HepG2 (cell line): ENCODE measurements at regions not wholly inside any gene's neighbourhood (a gene's known extent, or its start where the extent isn't known, plus 50 kb on each side); places are given as distances from the start of the nearest gene placed in this dataset.

Experiments used
- ATF5 ChIP-seq: sonication (generic); formaldehyde crosslinking; IDR thresholded peaks from 2 replicates; pipeline ENCODE4 v1.4.0; 2020; ENCODE audit warnings: mild to moderate bottlenecking, low read depth, missing genetic modification reagents
- CBX2 ChIP-seq, 2 experiments: fragments of 200-600 bp in 1 of 2; sonication (generic); formaldehyde crosslinking in 1 of 2; IDR thresholded peaks; 2 replicates each; pipeline versions ENCODE4 v1.7.0 to v1.8.1; 2018 to 2022; ENCODE audit warnings: low read depth in 2 of 2, low read length in 1 of 2, mild to moderate bottlenecking in 1 of 2, missing genetic modification reagents in 1 of 2
- HNF1A ChIP-seq, 2 experiments: sonication (generic) in 1 of 2; formaldehyde crosslinking in 1 of 2; IDR thresholded peaks; 2 replicates each; pipeline versions ENCODE4 v1.4.0 to v1.6.1; 2016 to 2020; ENCODE audit warnings: borderline replicate concordance in 1 of 2, low read depth in 1 of 2, mild to moderate bottlenecking in 1 of 2, missing genetic modification reagents in 1 of 2
- HNRNPLL ChIP-seq: fragments of 200-400 bp; formaldehyde crosslinking; IDR thresholded peaks from 2 replicates; pipeline ENCODE4 v1.6.1; 2017; ENCODE audit warnings: mild to moderate bottlenecking, low read depth, low read length; ENCODE audit not compliant: poor library complexity, severe bottlenecking
- HOXA7 ChIP-seq: sonication (generic); formaldehyde crosslinking; IDR thresholded peaks from 2 replicates; pipeline ENCODE4 v1.8.1; 2022; ENCODE audit warnings: mild to moderate bottlenecking, missing genetic modification reagents, moderate library complexity
- KMT2A ChIP-seq: sonication (generic); formaldehyde crosslinking; IDR thresholded peaks from 2 replicates; pipeline ENCODE4 v1.4.0; 2020; ENCODE audit warnings: missing genetic modification reagents
- MEIS2 ChIP-seq: sonication (generic); formaldehyde crosslinking; IDR thresholded peaks from 2 replicates; pipeline ENCODE4 v1.9.0; 2021; ENCODE audit warnings: mild to moderate bottlenecking, missing genetic modification reagents
- NFE2L1 ChIP-seq: sonication (generic); formaldehyde crosslinking; IDR thresholded peaks from 2 replicates; pipeline ENCODE4 v1.4.0; 2020; ENCODE audit warnings: missing genetic modification reagents, mild to moderate bottlenecking, borderline replicate concordance
- PRDM10 ChIP-seq: sonication (generic); formaldehyde crosslinking; IDR thresholded peaks from 2 replicates; pipeline ENCODE4 v1.4.0; 2020; ENCODE audit warnings: low read depth, missing genetic modification reagents
- RFXANK ChIP-seq: IDR thresholded peaks from 2 replicates; pipeline ENCODE4 v1.6.1; 2016
- SNAI1 ChIP-seq: sonication (generic); formaldehyde crosslinking; IDR thresholded peaks from 2 replicates; pipeline ENCODE4 v1.5.0; 2020; ENCODE audit warnings: mild to moderate bottlenecking, missing genetic modification reagents, borderline replicate concordance
- ZBTB7B ChIP-seq: sonication (generic); formaldehyde crosslinking; IDR thresholded peaks from 2 replicates; pipeline ENCODE4 v1.4.0; 2020; ENCODE audit warnings: missing genetic modification reagents
- ZNF274 ChIP-seq: sonication (generic); formaldehyde crosslinking; IDR thresholded peaks from 2 replicates; pipeline ENCODE4 v1.5.1; 2020; ENCODE audit warnings: mild to moderate bottlenecking, missing genetic modification reagents
- ZNF333 ChIP-seq: sonication (generic); formaldehyde crosslinking; IDR thresholded peaks from 2 replicates; pipeline ENCODE4 v1.4.0; 2020; ENCODE audit warnings: mild to moderate bottlenecking, missing genetic modification reagents, borderline replicate concordance
- ZNF577 ChIP-seq: sonication (generic); formaldehyde crosslinking; IDR thresholded peaks from 2 replicates; pipeline ENCODE4 v1.4.0; 2020; ENCODE audit warnings: mild to moderate bottlenecking, low read depth, missing genetic modification reagents, borderline replicate concordance
- ZNF607 ChIP-seq: sonication (generic); formaldehyde crosslinking; IDR thresholded peaks from 2 replicates; pipeline ENCODE4 v1.5.1; 2020; ENCODE audit warnings: missing genetic modification reagents, mild to moderate bottlenecking, borderline replicate concordance
- ZNF639 ChIP-seq: conservative IDR thresholded peaks from 2 replicates; pipeline ENCODE4 v1.6.1; 2018; ENCODE audit warnings: missing genetic modification reagents
- ZNF670 ChIP-seq: sonication (generic); formaldehyde crosslinking; IDR thresholded peaks from 2 replicates; pipeline ENCODE4 v1.8.0; 2022; ENCODE audit warnings: mild to moderate bottlenecking, missing genetic modification reagents, borderline replicate concordance
- ZNF672 ChIP-seq: sonication (generic); formaldehyde crosslinking; IDR thresholded peaks from 2 replicates; pipeline ENCODE4 v1.8.1; 2022; ENCODE audit warnings: missing genetic modification reagents

GRCh38 chr6:149176971-149177667 lies 140.4 kb upstream of the TAB2 start (continued):
- TF ChIP-seq HNF1A (IDR thresholded peaks at IDR 0.05; ENCODE audit: low read depth) = peak; percentile 69
- TF ChIP-seq HNF1A (CRISPR knock-in tag; IDR thresholded peaks at IDR 0.05; ENCODE audit: borderline replicate concordance) = peak; percentile 52; the same call in 1 of the 2 replicates
- TF ChIP-seq SNAI1 = no peak
- TF ChIP-seq ZNF607 (CRISPR knock-in tag) = no peak
- no peak for TF ChIP-seq ATF5 (CRISPR knock-in tag)
- no peak for TF ChIP-seq NFE2L1 (CRISPR knock-in tag)
- TF ChIP-seq RFXANK = no peak
- no peak for TF ChIP-seq ZNF274 (CRISPR knock-in tag)
- TF ChIP-seq ZNF639 (CRISPR knock-in tag) = no peak
- TF ChIP-seq MEIS2 = peak; percentile 74; the same call in 1 of the 2 replicates
- TF ChIP-seq HNRNPLL = no peak
- TF ChIP-seq ZNF672 (CRISPR knock-in tag) = no peak
- TF ChIP-seq KMT2A (CRISPR knock-in tag) = no peak; the same call in 1 of the 2 replicates
- no peak for TF ChIP-seq CBX2 (IDR thresholded peaks at IDR 0.05; ENCODE audit: low read depth, low read length)
- no peak for TF ChIP-seq CBX2 (CRISPR knock-in tag; IDR thresholded peaks at IDR 0.05; ENCODE audit: low read depth)
- no peak for TF ChIP-seq HOXA7 (CRISPR knock-in tag)
- no peak for TF ChIP-seq PRDM10 (CRISPR knock-in tag)
- TF ChIP-seq ZNF670 (CRISPR knock-in tag) = 0 out of 2 replicates have a peak, but pooled peaks have one; percentile 32
- no peak for TF ChIP-seq ZNF333
- no peak for TF ChIP-seq ZNF577
- no peak for TF ChIP-seq ZBTB7B (CRISPR knock-in tag)
